ENCODE measurements at regions not wholly inside any gene's neighbourhood (a gene's known extent, or its start where the extent isn't known, plus 50 kb on each side); places are given as distances from the start of the nearest gene placed in this dataset.

DNA sequence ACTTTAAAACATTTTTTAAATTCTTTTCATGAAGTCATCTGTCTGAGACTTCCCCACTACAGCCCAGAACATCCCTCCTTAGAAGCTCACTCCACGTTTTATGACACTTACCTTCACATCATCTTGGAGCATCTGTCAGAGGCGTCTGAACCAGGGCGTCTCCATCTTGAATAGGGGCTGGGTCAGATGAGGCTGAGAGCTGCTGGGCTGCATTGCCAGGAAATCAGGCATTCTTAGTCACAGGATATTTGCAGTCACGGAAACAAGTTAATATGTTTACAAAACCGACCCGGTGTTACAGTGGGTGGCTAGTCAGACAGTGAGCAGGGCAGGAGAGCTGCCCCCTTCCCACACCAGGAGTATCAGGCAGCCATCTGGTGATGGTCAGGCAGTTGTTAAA is 456.5 kb downstream of the FBXO15 start:
- no peak for TF ChIP-seq CTCF (conservative IDR thresholded peaks at IDR 0.05)
- no peak for TF ChIP-seq ZFX (IDR thresholded peaks at IDR 0.05)

Measured in C4-2B (cell line).